GM12878 (cell line): ENCODE measurements at regions not wholly inside any gene's neighbourhood (a gene's known extent, or its start where the extent isn't known, plus 50 kb on each side); places are given as distances from the start of the nearest gene placed in this dataset.

Source experiments
- ATF2 ChIP-seq: IDR thresholded peaks from 2 replicates; pipeline ENCODE4 v1.6.1; 2012; ENCODE audit warnings: low read length, inconsistent platforms
- CTCF ChIP-seq, 3 experiments: IDR thresholded peaks in 2 of 3; conservative IDR thresholded peaks in 1 of 3; 2 replicates each; pipeline ENCODE4 v1.5.1; 2011; ENCODE audit warnings: low read depth in 3 of 3, low read length in 3 of 3, mild to moderate bottlenecking in 3 of 3, control low read depth in 2 of 3, moderate library complexity in 2 of 3, inconsistent platforms in 1 of 3, mixed read lengths in 1 of 3; ENCODE audit not compliant: control insufficient read depth in 2 of 3, insufficient read depth in 1 of 3; ENCODE audit errors: extremely low read depth in 1 of 3
- EZH2 ChIP-seq: IDR thresholded peaks from 2 replicates; pipeline ENCODE4 v1.6.1; 2012; ENCODE audit warnings: low read depth, mild to moderate bottlenecking, control low read depth, inconsistent platforms, low read length, borderline replicate concordance; ENCODE audit not compliant: control insufficient read depth
- FOXM1 ChIP-seq: IDR thresholded peaks from 2 replicates; pipeline ENCODE4 v1.6.1; 2012; ENCODE audit warnings: low read depth, mild to moderate bottlenecking, inconsistent platforms, low read length, moderate library complexity
- MAX ChIP-seq: IDR thresholded peaks from 2 replicates; pipeline ENCODE4 v1.6.1; 2012; ENCODE audit warnings: low read depth, low read length, improper control_type of control experiment
- NFIC ChIP-seq: IDR thresholded peaks from 2 replicates; pipeline ENCODE4 v1.6.1; 2012; ENCODE audit warnings: low read depth, mild to moderate bottlenecking, inconsistent platforms, low read length, moderate library complexity
- PAX8 ChIP-seq: fragments of 450-650 bp; IDR thresholded peaks from 2 replicates; pipeline ENCODE4 v1.6.1; 2017; ENCODE audit warnings: mild to moderate bottlenecking, moderate library complexity
- PBX3 ChIP-seq: IDR thresholded peaks from 2 replicates; pipeline ENCODE4 v1.6.1; 2011; ENCODE audit warnings: mild to moderate bottlenecking, low read depth, low read length, moderate library complexity; ENCODE audit not compliant: insufficient replicate concordance
- POLR2AphosphoS5 ChIP-seq: IDR thresholded peaks from 2 replicates; pipeline ENCODE4 v1.6.1; 2011; ENCODE audit warnings: mild to moderate bottlenecking, low read length, inconsistent platforms
- SP1 ChIP-seq: IDR thresholded peaks from one replicate; pipeline ENCODE4 v1.6.1; 2011; ENCODE audit warnings: low read depth, low read length
- ZBTB4 ChIP-seq: fragments of 450-650 bp; formaldehyde crosslinking; IDR thresholded peaks from 2 replicates; pipeline ENCODE4 v1.4.0; 2022; ENCODE audit warnings: mild to moderate bottlenecking, moderate library complexity
- TF ChIP-seq, protein P1 (sequence below): IDR thresholded peaks from 2 replicates; pipeline ENCODE4 v1.6.1; 2011; ENCODE audit warnings: low read depth, low read length, improper control_type of control experiment, borderline replicate concordance

DNA sequence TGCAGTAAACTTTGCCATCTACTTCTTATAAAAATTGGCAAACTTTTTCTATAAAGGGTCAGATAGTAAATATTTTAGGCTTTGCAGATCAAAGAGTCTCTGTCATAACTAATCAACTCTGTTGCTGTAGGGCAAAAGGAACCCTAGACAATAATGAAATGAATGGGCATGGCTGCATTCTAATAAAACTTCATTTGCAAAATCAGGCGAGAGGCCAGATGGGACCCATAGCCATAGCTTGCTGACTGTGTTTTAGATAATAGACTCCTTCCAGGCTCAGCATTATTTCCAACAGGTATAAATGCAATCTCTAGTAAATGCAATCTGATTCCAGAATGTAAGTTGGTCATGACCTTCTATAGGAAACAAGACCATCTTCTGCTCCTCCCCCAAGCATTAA, 490.7 kb downstream of the TOX3 start:
- TF ChIP-seq NFIC, result no peak
- TF ChIP-seq SP1, result no peak
- TF ChIP-seq, protein P1, sequence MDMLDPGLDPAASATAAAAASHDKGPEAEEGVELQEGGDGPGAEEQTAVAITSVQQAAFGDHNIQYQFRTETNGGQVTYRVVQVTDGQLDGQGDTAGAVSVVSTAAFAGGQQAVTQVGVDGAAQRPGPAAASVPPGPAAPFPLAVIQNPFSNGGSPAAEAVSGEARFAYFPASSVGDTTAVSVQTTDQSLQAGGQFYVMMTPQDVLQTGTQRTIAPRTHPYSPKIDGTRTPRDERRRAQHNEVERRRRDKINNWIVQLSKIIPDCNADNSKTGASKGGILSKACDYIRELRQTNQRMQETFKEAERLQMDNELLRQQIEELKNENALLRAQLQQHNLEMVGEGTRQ, result no peak
- no peak for TF ChIP-seq ZBTB4 (CRISPR knock-in tag)
- no peak for TF ChIP-seq MAX
- no peak for TF ChIP-seq CTCF (IDR thresholded peaks at IDR 0.05 in 2 of 3, conservative IDR thresholded peaks at IDR 0.05 in 1 of 3; ENCODE audit: control insufficient read depth in 2 of 3, extremely low read depth in 1 of 3, insufficient read depth in 1 of 3, low read depth in 3 of 3, low read length in 3 of 3)
- TF ChIP-seq POLR2AphosphoS5, result no peak
- no peak for TF ChIP-seq PBX3
- no peak for TF ChIP-seq EZH2
- no peak for TF ChIP-seq ATF2
- TF ChIP-seq PAX8, result no peak
- no peak for TF ChIP-seq FOXM1
